ENCODE measurements at regions not wholly inside any gene's neighbourhood (a gene's known extent, or its start where the extent isn't known, plus 50 kb on each side); places are given as distances from the start of the nearest gene placed in this dataset.

GRCh38 chr10:37473906-37474305, 348.5 kb downstream of the ANKRD30A start:
- TF ChIP-seq HOXA5 (CRISPR knock-in tag; IDR thresholded peaks at IDR 0.05) (no peak), ZNF589 (CRISPR knock-in tag; conservative IDR thresholded peaks at IDR 0.05) (no peak), KLF12 (CRISPR knock-in tag; IDR thresholded peaks at IDR 0.05; ENCODE audit: borderline replicate concordance) (no peak), CTCF (CRISPR knock-in tag; IDR thresholded peaks at IDR 0.05) (no peak), NFIC (IDR thresholded peaks at IDR 0.05; ENCODE audit: low read length) (no peak), KLF6 (CRISPR knock-in tag; IDR thresholded peaks at IDR 0.05) (no peak)

Measured in HepG2 (cell line).